K562 (cell line): ENCODE measurements at regions not wholly inside any gene's neighbourhood (a gene's known extent, or its start where the extent isn't known, plus 50 kb on each side); places are given as distances from the start of the nearest gene placed in this dataset.

Source experiments
- ATAC-seq: fragments of 200-7000 bp; cut with Tn5 transposase; 3 replicates; pipeline ENCODE4 v1.9.1; 2020; ENCODE audit warnings: moderate library complexity
- BruUV-seq: library from RNA; stranded (reverse); fragments of 400-500 nt; replicated peaks from 2 replicates; lab custom pipeline; 2021; lab: Mats Ljungman, UMichigan
- CTCF ChIA-PET: fragments of 300-600 bp; formaldehyde crosslinking; extraction: SDS; loops from one replicate; lab custom pipeline; 2021; ENCODE audit warnings: low intra/inter-chr PET ratio; lab: Yijun Ruan, JAX
- POLR2A ChIA-PET: fragments of 300-600, 350-650 bp; sonication (Branson Sonifier 250); formaldehyde crosslinking; extraction: SDS; loops from one replicate; lab custom pipeline; 2021; ENCODE audit warnings: antibody characterized with exemption, inconsistent platforms; lab: Yijun Ruan, JAX
- DNase-seq, 4 experiments: peaks; one replicate each; pipeline versions ENCODE4 v3.0.0 to v3.0.0-alpha.2; 2011 to 2018; ENCODE audit warnings: low spot score in 3 of 4, mixed read lengths in 3 of 4; ENCODE audit errors: extremely low read depth in 1 of 4
- FAIRE-seq: peaks from 2 replicates; lab custom pipeline; 2011; peaks lifted over from hg19 to GRCh38; lab: Jason Lieb, UNC
- H2AFZ ChIP-seq: 2 replicates; pipeline ENCODE4 v1.6.0; 2011; ENCODE audit warnings: low read depth, low read length, control low read depth, inconsistent platforms
- H3K27ac ChIP-seq: fragments of 200-600 bp; 3 replicates; pipeline ENCODE4 v1.8.0; 2011; ENCODE audit warnings: low read depth, mild to moderate bottlenecking, control low read depth, inconsistent platforms, low read length, moderate library complexity, mixed read lengths; ENCODE audit errors: extremely low read depth
- H3K27me3 ChIP-seq, 2 experiments: fragments of 300-600 bp in 1 of 2; 2 replicates in 1 of 2; 3 replicates in 1 of 2; pipeline versions ENCODE4 v1.6.0 to v1.8.0; 2011; ENCODE audit warnings: inconsistent platforms in 2 of 2, low read length in 2 of 2, mild to moderate bottlenecking in 1 of 2, mixed read lengths in 1 of 2, moderate library complexity in 1 of 2; ENCODE audit not compliant: control insufficient read depth in 2 of 2, insufficient read depth in 2 of 2
- H3K36me3 ChIP-seq: fragments of 300-600 bp; 3 replicates; pipeline ENCODE4 v1.8.0; 2011; ENCODE audit warnings: mild to moderate bottlenecking, low read length, inconsistent platforms; ENCODE audit not compliant: control insufficient read depth, insufficient read depth
- H3K4me1 ChIP-seq, 2 experiments: fragments of 200-600 bp in 1 of 2; replicated peaks in 1 of 2; 2 replicates in 1 of 2; 3 replicates in 1 of 2; pipeline versions ENCODE4 v1.5.1 to v1.8.0; 2011; ENCODE audit warnings: inconsistent platforms in 2 of 2, low read length in 2 of 2, mild to moderate bottlenecking in 1 of 2, mixed read lengths in 1 of 2, moderate library complexity in 1 of 2; ENCODE audit not compliant: control insufficient read depth in 2 of 2, insufficient read depth in 2 of 2
- H3K4me2 ChIP-seq: 2 replicates; pipeline ENCODE4 v1.6.1; 2011; ENCODE audit warnings: low read length, control low read depth, inconsistent platforms, mixed read lengths; ENCODE audit not compliant: insufficient read depth
- H3K4me3 ChIP-seq: fragments of 200-600 bp; sonication (generic), shearing (Covaris generic); 2 replicates; pipeline ENCODE4 v1.5.1; 2016; ENCODE audit warnings: control low read depth, inconsistent platforms
- H3K79me2 ChIP-seq: fragments of 200-600 bp; 3 replicates; pipeline ENCODE4 v1.8.0; 2011; ENCODE audit warnings: low read length, inconsistent platforms; ENCODE audit not compliant: control insufficient read depth, insufficient read depth
- H3K9ac ChIP-seq, 2 experiments: 2 replicates each; pipeline versions ENCODE4 v1.6.0 to v1.6.1; 2011; ENCODE audit warnings: low read depth in 2 of 2, low read length in 2 of 2, control low read depth in 1 of 2, inconsistent platforms in 1 of 2, mild to moderate bottlenecking in 1 of 2, mixed read lengths in 1 of 2; ENCODE audit not compliant: insufficient read depth in 1 of 2
- H3K9me1 ChIP-seq: one replicate; pipeline ENCODE4 v1.6.0; 2011; ENCODE audit warnings: inconsistent platforms, mild to moderate bottlenecking, low read length, moderate library complexity; ENCODE audit not compliant: control insufficient read depth, insufficient read depth
- H3K9me3 ChIP-seq: replicated peaks from 2 replicates; pipeline ENCODE4 v1.5.1; 2011; ENCODE audit warnings: low read depth, low read length, inconsistent platforms; ENCODE audit not compliant: control insufficient read depth, insufficient read depth
- H4K20me1 ChIP-seq: replicated peaks from 2 replicates; pipeline ENCODE4 v1.6.1; 2011; ENCODE audit warnings: low read length, inconsistent platforms, mixed read lengths; ENCODE audit not compliant: control insufficient read depth, insufficient read depth
- ETS2 ChIP-seq: IDR thresholded peaks from 2 replicates; pipeline ENCODE4 v1.6.1; 2016; ENCODE audit warnings: borderline replicate concordance, missing genetic modification characterization, mild to moderate bottlenecking, moderate library complexity, missing compliant biosample characterization; ENCODE audit not compliant: poor library complexity, severe bottlenecking
- KDM4B ChIP-seq, 2 experiments: fragments of 450-650 bp in 1 of 2; sonication (generic) in 1 of 2; IDR thresholded peaks; 2 replicates each; pipeline ENCODE4 v1.6.1; 2016 to 2017; ENCODE audit warnings: borderline replicate concordance in 2 of 2, antibody characterized with exemption in 1 of 2, low read depth in 1 of 2, mild to moderate bottlenecking in 1 of 2
- NFRKB ChIP-seq: fragments of 450-650 bp; IDR thresholded peaks from 2 replicates; pipeline ENCODE4 v1.6.1; 2016; ENCODE audit warnings: low read depth
- NFXL1 ChIP-seq: fragments of 450-650 bp; formaldehyde crosslinking; IDR thresholded peaks from 2 replicates; pipeline ENCODE4 v1.4.0; 2021; ENCODE audit warnings: mild to moderate bottlenecking
- POU5F1 ChIP-seq: fragments of 150-350 bp; IDR thresholded peaks from 2 replicates; pipeline ENCODE4 v1.6.1; 2014; ENCODE audit warnings: borderline replicate concordance, low read length, low read depth, mild to moderate bottlenecking; ENCODE audit not compliant: partially characterized antibody
- SMAD1 ChIP-seq: fragments of 150-350 bp; IDR thresholded peaks from 2 replicates; pipeline ENCODE4 v1.6.1; 2014; ENCODE audit warnings: low read length, low read depth; ENCODE audit not compliant: partially characterized antibody
- SMARCE1 ChIP-seq: fragments of 450-650 bp; IDR thresholded peaks from 2 replicates; pipeline ENCODE4 v1.7.1; 2016; ENCODE audit warnings: mild to moderate bottlenecking
- U2AF2 ChIP-seq: fragments of 200-400 bp; formaldehyde crosslinking; optimal IDR thresholded peaks from 2 replicates; pipeline ENCODE3; 2017; ENCODE audit warnings: low read depth, mild to moderate bottlenecking, low read length
- ZNF232 ChIP-seq: sonication (generic); formaldehyde crosslinking; IDR thresholded peaks from 2 replicates; pipeline ENCODE4 v1.8.0; 2022; ENCODE audit warnings: mild to moderate bottlenecking, missing genetic modification reagents
- ZNF347 ChIP-seq: fragments of 450-650 bp; formaldehyde crosslinking; IDR thresholded peaks from 2 replicates; pipeline ENCODE4 v1.4.0; 2020; ENCODE audit warnings: low read depth, mild to moderate bottlenecking, moderate library complexity
- WGBS: fragments of 100-300 bp; shearing (Covaris generic); methylation state at CpG from one replicate; pipeline ENCODE4 v1.1.6; 2016; ENCODE audit warnings: low coverage, mixed read lengths; ENCODE audit not compliant: insufficient coverage; ENCODE audit errors: missing lambda C conversion rate; 5-methylcytosine and 5-hydroxymethylcytosine counted together
- in situ Hi-C: fragments of 300-500 bp; cut with MboI; formaldehyde crosslinking; loops from 4 replicates; pipeline ENCODE4 v1.15.0; 2018; ENCODE audit warnings: inconsistent platforms, mixed read lengths
- intact Hi-C: fragments of 100-400 bp; cut with micrococcal nuclease; formaldehyde crosslinking; loops from 2 replicates; pipeline ENCODE4 v1.14.2; 2022
- TF ChIP-seq, protein P1 (sequence below): sonication (generic); formaldehyde crosslinking; IDR thresholded peaks from 2 replicates; pipeline ENCODE4 v1.8.1; 2022; ENCODE audit warnings: missing genetic modification reagents

DNA sequence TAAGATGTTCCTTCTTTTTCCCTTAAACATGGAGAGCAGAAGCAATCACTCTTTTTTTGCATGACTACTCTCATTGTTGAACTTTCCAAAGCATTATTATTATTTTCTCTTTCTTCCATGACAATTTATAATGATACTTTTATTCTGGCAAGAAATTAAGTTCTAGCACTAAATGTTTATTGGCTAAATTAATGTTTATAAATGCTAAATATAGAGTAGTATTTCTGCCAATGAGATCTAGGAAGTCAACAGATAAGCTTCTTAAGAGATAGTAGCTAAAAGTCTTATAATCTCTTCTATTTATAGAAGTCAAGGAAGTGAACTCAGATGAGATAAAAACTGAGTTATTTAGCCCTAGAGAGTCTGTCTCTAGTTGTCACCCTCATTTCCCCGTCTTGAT lies 920.1 kb downstream of the KCNJ2 start:
- no TSS peak for BruUV-seq
- POLR2A ChIA-PET, result no interaction called here
- 0% methylated on average over 1 of the region's 1 CpG for whole genome bisulfite sequencing

DNA sequence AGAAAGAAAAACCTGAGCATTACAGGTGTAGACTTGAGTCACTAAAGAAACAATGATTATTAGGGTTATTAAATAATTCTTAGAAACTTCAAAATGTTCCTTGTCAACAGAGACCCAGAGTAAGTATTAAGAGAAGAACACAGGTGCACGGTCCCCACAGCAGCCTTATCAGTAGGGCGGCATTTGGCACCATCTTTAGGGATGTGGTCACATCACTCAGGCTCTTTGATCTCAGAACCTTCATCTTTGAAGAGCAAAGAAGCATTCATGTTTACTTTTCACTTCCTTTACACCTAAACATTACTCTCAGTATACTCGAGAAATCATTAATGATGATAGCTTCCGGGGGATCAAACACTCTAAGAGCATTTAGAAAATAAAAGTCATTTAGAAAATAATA lies 928.7 kb downstream of the KCNJ2 start:
- FAIRE-seq, result no peak
- no TSS peak for BruUV-seq
- ChIA-PET CTCF (no interaction called here), POLR2A (no interaction called here)
- Histone ChIP-seq H4K20me1 (no peaks in the 10 kb centered on the region), H3K27ac (no peak overlapping the region), H3K4me3 (no peak overlapping the region), H3K4me2 (no peak overlapping the region), H2AFZ (no peak overlapping the region), H3K27me3 (no peaks in the 10 kb centered on the region), H3K36me3 (no peaks in the 10 kb centered on the region), H3K79me2 (no peaks in the 10 kb centered on the region), H3K9me3 (no peaks in the 10 kb centered on the region), H3K4me1 (no peaks in the 10 kb centered on the region), H3K9me1 (no peaks in the 10 kb centered on the region), H3K9ac (no peak overlapping the region)
- intact Hi-C loops (no loop called here), in situ Hi-C loops (no loop called here)
- WGBS, result 0% methylated on average over 4 of the region's 4 CpGs
- ATAC-seq, result no peak
- no peak for DNase-seq
- TF ChIP-seq, protein P1, sequence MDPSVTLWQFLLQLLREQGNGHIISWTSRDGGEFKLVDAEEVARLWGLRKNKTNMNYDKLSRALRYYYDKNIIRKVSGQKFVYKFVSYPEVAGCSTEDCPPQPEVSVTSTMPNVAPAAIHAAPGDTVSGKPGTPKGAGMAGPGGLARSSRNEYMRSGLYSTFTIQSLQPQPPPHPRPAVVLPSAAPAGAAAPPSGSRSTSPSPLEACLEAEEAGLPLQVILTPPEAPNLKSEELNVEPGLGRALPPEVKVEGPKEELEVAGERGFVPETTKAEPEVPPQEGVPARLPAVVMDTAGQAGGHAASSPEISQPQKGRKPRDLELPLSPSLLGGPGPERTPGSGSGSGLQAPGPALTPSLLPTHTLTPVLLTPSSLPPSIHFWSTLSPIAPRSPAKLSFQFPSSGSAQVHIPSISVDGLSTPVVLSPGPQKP, result no peak
- no peak for TF ChIP-seq U2AF2
- no peak for TF ChIP-seq ZNF347
- TF ChIP-seq SMARCE1, result no peak
- TF ChIP-seq NFRKB, result no peak

More for the DNA sequence above, 920.1 kb downstream of the KCNJ2 start:
- ATAC-seq (no peak), DNase-seq (no peak), FAIRE-seq (no peak)
- Histone ChIP-seq H3K4me3 (no peak overlapping the region), H3K4me1 (no peaks in the 10 kb centered on the region), H4K20me1 (no peaks in the 10 kb centered on the region), H3K27me3 (no peaks in the 10 kb centered on the region), H2AFZ (no peak overlapping the region), H3K27ac (no peak overlapping the region), H3K4me2 (no peak overlapping the region), H3K9me3 (no peaks in the 10 kb centered on the region; the same call in 1 of the 2 replicates), H3K36me3 (no peaks in the 10 kb centered on the region), H3K9me1 (no peaks in the 10 kb centered on the region), H3K79me2 (no peaks in the 10 kb centered on the region), H3K9ac (no peak overlapping the region)
- CTCF ChIA-PET, result no interaction called here
- intact Hi-C loops, result no loop called here
- in situ Hi-C loops, result no loop called here
- TF ChIP-seq KDM4B (IDR thresholded peaks at IDR 0.05; ENCODE audit: borderline replicate concordance in 2 of 2, low read depth in 1 of 2) (no peak), POU5F1 (no peak), ZNF232 (CRISPR knock-in tag) (no peak), ETS2 (no peak), NFXL1 (CRISPR knock-in tag) (no peak), SMAD1 (no peak)
